LoVo (cell line): ENCODE measurements at regions not wholly inside any gene's neighbourhood (a gene's known extent, or its start where the extent isn't known, plus 50 kb on each side); places are given as distances from the start of the nearest gene placed in this dataset.

ENCODE experiments used
- DNase-seq: peaks from one replicate; pipeline ENCODE4 v3.0.0-alpha.2; 2016; ENCODE audit warnings: low spot score

DNA sequence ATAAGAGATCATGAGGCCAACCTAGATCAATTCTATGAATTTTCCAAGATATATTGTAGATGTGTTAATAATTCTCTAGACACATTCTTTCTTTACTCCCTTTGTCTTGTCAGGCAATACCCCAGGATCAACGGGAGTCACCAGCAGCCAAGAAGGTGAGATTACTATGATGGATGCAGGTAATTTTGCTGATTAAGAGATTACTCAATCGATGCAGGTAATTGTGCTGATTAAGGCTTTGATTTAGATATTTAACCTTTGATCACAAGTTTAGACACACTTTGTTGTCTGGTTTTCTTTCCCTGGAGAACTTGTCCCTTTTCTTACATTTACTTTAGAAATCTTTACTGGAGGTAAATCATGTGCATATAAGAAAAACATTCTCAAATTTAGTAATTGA, 134.3 kb upstream of the CNTN1 start:
- no peak for DNase-seq

DNA sequence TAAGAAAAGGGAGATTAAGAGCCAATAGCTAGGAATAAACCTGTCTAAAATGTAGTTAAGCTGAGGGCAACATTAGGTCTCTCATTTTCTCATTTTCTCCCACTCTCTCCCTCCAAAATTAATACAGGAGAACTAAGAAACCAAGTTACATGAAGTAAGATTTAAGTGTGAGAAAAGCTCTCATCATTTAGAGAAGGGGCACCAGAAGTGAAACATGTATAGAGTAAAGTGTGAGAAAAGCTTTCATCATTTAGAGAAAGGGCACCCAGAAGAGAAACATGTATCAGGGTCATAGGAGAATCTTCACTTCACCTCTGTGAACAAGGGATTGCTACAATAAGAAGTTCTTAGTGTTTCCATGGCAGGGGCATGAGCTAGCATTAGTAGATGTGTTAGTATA, 132.4 kb upstream of the CNTN1 start:
- no peak for DNase-seq

DNA sequence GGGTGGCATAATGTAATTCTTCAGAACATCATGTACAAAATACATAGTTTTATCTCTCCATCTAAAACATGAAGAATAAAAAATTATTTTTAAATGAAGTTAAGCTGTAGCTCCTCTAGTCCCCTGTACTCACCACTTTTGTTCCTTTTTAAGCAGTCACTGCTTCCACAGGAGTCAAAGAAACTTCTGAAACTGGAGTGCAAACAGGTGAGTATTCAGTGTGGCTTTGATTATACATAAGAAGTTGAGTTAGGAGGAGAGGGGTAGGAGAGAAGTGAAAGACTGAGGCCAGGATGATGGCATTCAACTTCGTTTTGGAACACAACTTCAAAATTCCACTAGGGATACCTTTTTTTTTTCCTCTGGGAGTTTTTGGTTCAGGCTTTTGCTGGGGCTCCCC, 131.4 kb upstream of the CNTN1 start:
- no peak for DNase-seq

DNA sequence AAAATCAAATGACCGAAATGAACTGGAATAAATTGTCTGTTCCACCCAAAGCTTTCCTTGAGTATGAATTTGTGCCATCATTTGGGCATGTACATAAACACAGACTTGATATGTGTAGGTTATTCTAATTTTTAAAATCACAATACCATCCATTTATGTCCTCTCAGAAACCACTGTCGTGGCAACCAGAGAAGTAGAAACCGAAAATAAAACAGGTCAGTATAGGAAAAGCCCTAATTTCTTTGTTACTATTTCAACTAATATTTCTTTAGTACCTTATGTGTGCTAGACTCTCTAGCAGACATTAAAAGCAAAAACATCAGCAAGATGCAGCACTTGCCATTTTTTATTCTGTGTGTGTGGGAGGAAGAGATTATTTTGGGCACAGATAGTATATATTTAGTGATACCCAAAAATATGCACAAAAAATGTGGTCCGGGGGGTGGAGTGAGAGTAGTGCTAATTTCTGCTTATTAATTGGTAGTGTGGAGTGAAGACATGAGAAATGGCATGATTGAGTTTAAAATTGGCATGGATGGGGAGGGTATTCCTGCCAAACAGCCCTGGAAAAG, 130.8 kb upstream of the CNTN1 start:
- no peak for DNase-seq

DNA sequence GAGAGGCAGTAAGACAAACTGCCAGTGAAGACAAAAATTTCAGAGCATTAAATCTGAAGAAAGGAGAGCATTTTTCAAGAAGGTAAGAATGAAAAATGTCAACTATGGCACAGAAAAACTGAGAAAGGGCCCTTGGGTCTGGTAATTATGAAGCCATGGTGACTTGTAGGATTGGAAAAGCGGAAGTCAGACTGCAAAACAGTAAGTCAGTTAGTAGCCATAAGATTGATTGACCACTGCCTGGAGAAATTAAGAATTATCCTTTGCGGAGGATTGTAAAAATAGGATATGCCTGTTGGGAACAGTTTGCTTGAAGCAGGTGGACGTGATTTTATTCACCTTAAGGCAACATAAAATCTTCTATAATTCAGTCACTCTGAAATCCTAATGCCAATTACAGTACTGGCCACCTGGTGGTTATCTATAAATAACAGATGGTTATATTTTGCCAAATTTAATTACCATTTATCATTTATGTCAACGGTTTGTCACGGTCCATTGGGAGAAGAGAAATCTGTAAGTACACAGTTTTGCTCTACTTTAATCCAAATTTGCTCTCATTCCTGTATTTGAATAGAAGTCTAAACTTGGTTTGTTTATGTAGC, 127.1 kb upstream of the CNTN1 start:
- DNase-seq = no peak

DNA sequence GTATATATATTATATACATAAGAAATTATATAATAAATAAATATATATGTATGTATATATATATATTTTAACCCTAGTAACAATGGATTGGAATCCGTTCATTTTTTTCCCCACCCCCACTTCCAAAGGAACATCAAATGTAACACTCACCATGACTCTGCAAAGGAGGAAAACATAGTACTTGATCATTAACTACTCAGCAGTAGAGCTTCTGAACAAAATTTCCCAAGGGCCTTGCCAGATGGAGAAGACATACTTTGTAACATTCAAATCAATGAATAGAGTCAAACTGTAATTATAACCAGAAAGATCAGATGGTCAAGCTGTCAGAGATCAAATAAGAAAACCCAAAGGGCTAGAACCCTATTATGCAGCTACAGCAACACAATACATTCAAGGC, 126.0 kb upstream of the CNTN1 start:
- DNase-seq = no peak

DNA sequence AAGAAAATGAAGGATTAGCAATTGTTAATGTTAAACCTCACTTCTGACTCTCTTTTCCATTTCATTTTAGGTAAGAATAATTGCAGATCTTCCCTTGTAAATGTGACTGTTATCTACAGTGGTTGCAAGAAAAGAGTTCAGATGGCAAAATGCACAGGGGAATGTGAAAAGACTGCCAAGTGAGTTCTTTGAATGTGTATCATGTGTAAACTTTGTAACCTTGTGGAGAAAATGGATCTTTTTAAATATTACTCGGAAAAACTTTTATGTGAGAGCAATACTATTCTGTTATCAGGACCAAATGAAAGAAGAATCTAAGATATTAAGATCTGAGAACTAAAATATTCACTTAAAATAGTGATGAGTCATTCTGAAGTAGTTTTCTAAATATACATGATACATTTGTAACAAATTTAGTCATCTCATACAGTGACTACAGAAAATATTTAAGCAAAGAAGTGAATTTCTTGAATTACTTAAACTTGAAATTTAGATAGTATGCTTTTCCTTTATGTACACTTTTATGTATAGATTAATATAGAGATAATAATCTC, 122.5 kb upstream of the CNTN1 start:
- DNase-seq = no peak

DNA sequence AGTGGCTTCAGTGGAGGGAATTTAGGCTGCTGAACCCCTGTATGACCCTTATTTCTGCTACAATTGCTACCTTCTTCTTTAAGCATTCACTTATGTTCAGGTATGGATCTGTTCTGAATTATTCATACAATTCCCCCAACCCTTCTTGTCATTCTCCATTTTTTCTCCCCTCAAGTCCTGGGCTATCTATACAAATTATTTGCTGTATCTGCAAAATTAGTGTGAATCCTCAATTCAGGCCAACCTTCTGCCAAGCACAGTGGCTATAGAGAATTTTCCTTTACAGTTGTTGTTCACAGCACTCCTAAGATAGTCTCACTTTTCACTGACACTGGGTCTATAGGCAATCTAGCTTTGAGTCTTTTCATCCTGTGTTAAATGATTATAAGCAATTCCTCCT, 119.2 kb upstream of the CNTN1 start:
- DNase-seq = no peak

DNA sequence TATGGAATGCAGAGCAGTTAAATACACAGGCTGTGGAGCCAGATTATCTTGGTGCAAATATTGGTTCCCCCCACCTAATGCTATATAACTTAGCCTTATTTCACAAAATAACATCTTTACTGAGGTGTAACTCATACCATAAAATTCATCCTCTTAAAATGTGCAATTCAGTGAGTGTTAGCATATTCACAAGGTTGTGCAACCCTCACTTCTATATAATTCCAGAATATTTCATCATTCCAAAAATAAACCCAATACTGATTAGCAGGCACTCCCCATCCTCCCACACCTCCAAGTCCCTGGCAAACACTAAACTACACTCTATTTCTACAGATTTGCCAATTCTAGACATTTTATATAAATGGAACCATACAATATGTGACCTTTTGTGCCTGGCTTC, 116.3 kb upstream of the CNTN1 start:
- DNase-seq = no peak

DNA sequence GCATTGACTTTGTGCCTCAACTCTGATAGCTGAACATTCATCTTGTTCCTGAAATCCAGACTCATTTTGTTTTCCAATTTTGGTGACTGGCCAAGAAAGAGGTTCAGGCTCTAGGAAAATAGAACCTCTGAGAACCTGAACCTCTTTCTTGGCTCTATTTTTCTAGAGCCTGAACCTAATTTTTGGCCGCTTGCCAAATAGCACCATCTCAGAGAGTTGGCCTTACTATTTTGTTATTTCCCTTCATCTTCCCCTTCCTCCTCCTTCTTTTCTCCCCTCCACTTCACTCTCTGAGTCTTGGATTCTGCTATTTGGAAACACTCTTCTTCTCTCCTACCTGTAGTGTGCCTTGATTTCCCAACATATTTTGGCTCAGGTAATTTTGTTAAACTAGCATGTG, 114.4 kb upstream of the CNTN1 start:
- DNase-seq = no peak

DNA sequence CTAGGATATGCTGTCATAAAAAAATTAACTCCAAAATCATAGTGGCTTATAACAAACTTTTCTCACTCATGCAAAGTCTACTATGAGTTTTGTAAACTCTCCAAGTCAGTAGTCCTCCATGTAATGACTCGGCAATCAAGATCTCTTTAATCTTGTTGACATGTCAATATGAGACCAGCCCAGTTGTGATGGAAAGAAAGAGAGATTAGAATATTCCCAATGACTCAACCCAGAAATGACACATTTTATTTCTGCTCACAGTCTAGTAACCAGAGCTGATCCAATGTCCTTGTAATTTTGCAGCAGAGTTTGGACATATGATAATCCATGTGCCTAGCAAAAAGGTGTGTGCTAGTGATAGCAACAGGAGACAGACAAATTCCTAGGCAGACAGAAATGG, 112.6 kb upstream of the CNTN1 start:
- DNase-seq = no peak

DNA sequence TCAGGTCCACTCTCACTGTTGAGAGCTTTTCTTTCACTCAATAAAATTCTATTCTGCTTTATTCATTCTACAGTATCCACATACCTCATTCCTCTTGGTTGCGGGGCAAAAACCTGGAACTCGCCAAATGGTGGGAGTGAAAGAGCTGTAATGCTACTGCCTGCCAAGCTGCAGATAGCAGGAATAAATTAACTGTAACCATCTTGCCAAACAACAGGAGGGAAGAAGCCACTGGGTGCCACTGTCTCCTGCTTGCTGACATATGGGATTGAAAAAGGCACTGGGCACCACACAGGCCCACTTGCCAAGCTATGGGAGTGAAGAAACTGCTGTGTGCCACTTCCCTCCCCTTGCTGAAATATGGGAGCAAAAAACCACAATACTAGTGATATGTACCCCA, 111.9 kb upstream of the CNTN1 start:
- DNase-seq = no peak

DNA sequence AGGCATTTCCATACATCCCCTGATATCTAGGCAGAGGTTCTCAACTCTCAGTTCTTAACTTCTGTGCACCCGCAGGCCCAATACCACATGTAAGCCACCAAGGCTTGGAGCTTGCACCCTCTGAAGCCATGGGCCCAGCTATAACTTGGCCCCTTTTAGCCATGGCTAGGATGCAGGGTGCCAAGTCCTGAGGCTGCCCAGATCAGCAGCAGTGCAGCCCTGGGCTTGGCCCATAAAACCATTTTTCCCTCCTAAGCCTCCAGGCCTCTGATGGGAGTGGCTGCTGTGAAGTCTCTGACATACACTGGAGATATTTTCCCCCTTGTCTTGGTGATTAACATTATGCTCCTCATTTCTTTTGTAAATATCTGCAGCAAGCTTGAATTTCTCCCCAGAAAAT, 110.3 kb upstream of the CNTN1 start:
- DNase-seq = no peak

DNA sequence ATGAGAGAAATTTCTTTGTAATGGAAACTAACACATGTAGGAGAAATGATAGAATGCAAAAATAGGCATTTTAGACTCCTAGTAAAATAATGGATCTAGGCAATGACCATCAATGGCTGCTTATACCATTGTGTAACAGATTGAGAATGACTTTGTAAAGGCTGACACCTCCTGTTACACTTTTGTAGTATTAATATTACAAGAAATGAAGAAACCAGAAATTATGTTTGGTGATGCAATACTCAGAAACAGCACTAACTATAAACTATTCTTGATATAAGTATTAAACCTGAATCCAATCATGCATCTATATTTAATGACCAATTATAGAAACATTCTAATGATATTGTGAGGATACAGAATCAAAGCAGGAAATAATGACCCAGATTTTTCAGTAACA, 108.5 kb upstream of the CNTN1 start:
- DNase-seq = no peak

DNA sequence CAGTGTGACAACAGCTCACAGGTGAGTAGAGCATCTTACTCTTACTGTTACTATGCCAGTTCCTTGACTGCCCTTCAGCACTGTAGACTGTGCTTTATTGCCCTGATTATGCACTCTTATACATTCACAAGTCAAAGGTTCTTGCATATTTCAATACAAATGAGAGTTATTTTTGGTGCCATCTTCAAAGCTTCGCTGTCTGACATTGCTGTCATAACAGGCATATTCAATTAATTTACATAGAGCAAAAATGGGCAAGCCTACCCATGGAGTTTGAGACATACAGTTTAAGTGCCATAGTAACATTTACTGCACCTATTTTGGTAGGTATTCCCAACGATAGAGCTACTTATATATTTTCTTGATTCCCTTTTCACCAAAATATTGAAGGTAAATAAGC, 107.5 kb upstream of the CNTN1 start:
- DNase-seq = no peak

DNA sequence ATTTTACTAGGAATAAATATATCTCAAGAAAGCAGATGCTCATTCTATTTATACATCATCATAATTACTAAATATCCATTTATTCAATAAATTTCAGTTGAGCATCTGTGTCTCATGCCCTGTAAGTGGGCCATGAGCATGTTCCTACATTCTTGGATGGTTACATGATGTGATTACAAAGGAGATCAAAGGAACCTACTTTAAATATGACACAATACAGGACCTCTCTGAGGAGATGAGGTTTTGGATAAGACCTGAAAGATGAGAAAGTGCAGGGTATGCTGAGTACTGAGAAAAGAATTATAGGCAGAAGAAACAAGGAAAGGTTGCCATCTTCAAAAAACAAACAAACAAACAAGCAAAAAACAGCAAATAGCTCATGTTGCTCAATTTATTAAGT, 105.4 kb upstream of the CNTN1 start:
- no peak for DNase-seq

DNA sequence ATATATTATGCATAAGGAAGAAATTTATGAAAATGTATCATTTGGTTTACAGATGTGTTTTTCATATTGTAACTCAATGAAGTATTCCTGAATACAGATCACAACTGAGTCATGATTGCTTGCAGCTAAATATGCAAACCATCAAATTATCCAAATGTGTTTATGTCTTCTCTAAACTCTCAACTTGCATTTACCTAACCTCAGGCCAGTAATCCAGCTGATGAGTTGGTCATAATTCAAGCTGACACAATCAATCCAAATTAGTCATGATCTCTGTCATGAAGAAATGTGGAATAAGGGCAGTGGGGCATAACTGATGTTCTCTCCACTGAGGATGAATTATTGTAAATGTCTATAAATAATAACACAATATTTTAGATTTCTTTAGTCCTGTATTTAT, 104.8 kb upstream of the CNTN1 start:
- DNase-seq = no peak

DNA sequence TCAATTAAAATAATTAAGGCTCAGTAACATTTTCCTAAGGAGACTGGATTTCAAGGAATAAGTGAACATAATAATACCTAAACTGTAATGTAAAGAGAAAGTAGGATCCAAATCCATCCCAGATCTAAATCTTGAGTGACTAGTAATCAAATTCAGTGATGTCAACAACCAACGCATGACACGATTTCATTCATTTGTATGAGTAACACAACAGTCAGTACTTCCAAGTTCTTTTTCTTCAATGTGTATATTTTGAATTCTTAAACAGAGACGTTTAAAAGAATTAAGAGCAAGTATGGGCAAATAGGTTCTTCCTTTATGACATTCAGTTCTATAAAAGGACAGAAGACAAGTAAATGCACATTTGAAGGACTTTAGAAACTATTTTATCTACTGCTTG, 104.3 kb upstream of the CNTN1 start:
- no peak for DNase-seq

DNA sequence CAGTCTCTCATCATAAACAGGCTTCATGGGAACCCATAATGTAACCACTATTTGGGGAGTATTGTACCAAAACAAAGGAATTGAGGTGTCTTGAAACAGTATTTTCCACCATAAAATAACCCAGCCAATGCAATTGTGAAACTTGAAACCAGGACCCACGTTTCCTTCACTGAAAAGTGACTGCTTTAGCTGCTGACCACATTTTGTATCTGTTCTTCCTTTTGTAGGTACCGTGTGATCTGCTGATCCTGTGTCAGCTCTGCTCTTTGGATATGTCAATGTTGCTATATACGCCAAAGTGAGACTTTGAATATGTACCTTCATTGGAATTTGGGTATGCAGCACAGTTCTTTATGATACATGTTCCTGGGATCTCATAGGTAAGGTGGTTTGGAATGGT, 95.1 kb upstream of the CNTN1 start:
- no peak for DNase-seq

DNA sequence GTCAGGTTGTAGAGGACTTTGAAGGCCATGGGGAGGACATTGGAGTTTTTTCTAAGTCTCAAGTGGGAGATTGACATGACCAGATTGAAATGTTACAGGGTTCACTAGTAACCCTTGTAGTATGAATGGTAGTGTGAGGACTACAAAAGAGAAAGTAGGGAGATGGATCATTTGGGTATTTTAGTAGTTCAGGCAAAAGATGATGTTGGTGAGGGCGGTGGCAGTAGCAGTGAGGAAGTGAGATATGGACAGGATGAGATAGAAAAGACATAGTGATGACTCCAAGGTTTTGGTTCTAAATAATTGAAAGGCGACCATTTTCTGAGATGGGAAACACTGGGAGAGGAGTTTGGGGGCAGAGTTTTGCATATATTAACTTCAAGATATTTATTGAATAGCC, 94.2 kb upstream of the CNTN1 start:
- no peak for DNase-seq

DNA sequence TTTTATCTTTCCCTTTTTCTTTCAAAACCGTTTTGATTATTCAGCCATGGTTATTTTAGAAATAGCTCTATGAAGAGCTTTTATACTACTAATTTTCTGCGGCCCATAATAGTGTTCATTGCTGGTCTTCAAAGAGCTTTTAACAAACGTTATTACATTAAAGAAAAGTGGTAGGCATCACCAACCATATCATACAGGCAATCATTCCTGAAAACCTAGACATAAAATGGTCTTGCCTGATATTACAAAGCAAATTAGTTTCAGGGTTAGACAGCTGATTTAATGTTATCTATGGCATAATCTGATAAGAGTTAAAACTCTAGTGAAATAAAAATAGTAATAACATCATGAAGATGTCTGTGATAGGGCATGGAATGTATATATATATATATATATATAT, 89.7 kb upstream of the CNTN1 start:
- no peak for DNase-seq

DNA sequence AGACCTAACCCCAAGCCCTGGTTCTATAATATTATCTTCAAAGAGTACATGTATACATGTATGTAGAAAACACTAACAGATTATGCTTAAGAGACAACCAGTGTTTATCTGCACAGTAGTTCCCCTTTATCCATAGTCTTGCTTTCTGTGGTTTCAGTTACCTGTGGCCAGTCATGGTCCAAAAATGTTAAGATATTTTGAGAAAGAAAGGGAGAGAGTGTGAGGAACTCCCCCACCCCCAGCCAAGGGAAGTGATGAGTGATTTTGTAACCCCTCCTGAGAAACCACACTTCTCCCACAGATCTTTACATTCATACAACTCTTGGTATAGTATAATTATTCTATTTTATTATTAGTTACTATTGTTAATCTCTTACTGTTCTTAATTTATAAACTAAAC, 77.3 kb upstream of the CNTN1 start:
- no peak for DNase-seq

DNA sequence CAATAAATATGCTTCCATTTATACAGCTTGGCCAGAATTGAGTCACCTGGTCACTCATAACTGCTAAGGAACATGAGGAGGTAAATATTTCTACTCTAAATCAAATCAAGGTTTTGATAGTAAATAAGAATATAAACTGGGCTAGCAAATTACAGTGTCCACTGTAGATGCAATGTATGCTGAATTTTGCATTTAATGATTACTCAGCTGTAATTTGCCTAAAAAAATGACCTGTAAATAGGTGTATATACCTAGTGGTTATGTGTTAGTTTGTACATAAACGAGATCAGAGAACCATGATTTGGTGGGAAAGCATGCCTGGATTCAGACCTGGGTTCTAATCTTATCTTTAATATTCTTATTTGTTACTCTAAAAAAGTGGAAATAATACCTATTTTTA, 76.6 kb upstream of the CNTN1 start:
- no peak for DNase-seq

DNA sequence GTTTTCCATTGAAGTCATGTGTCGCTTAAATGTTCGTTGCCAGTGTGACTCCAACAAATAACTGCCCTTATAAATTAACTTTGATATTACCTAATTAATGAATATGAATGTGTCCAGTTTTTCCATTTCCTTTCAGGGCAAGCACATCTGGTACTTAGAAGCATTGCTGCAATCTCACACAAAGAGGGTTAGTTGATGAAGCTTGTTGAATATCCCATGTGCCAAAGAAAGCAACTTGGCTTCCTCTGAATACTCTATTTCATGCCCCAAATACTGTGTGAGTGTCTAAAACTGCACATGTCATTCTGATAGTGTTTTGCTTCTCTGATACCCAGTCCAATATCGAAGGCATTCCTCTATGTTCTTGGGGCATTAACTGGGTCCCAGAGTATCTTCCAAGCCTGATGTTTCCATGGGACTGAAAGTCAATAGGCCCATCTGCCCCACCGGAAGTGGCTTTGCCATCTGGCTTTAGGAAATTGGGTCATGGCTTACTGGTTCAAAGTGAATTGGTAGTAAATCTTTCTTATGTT, 75.8 kb upstream of the CNTN1 start:
- no peak for DNase-seq
